MM.1S (cell line): ENCODE measurements at regions not wholly inside any gene's neighbourhood (a gene's known extent, or its start where the extent isn't known, plus 50 kb on each side); places are given as distances from the start of the nearest gene placed in this dataset.

ENCODE experiments used
- CTCF ChIP-seq: fragments of 300-600 bp; sonication (generic); IDR thresholded peaks from 2 replicates; pipeline ENCODE4 v1.5.1; 2016; ENCODE audit warnings: antibody characterized with exemption, low read length, mixed read lengths
- EZH2phosphoT487 ChIP-seq: fragments of 300-600 bp; sonication (generic); IDR thresholded peaks from 2 replicates; pipeline ENCODE4 v1.6.1; 2018; ENCODE audit warnings: antibody characterized with exemption, low read length

GRCh38 chr6:81878479-81878878 lies 126.0 kb upstream of the TENT5A start:
- no peak for TF ChIP-seq CTCF
- no peak for TF ChIP-seq EZH2phosphoT487
